ENCODE measurements at regions not wholly inside any gene's neighbourhood (a gene's known extent, or its start where the extent isn't known, plus 50 kb on each side); places are given as distances from the start of the nearest gene placed in this dataset.

GRCh38 chr5:12614608-12615007, 710.4 kb upstream of the CTNND2 start:
- TF ChIP-seq ESRRG (CRISPR knock-in tag; IDR thresholded peaks at IDR 0.05) (no peak), TCF4 (CRISPR knock-in tag; IDR thresholded peaks at IDR 0.05; ENCODE audit: borderline replicate concordance) (no peak), ZFP3 (CRISPR knock-in tag; IDR thresholded peaks at IDR 0.05) (no peak), OSR1 (CRISPR knock-in tag; IDR thresholded peaks at IDR 0.05) (no peak), CSRNP3 (CRISPR knock-in tag; IDR thresholded peaks at IDR 0.05) (no peak), PATZ1 (CRISPR knock-in tag; IDR thresholded peaks at IDR 0.05; ENCODE audit: borderline replicate concordance) (no peak), TOX (CRISPR knock-in tag; IDR thresholded peaks at IDR 0.05; ENCODE audit: borderline replicate concordance) (no peak), CREB5 (CRISPR knock-in tag; IDR thresholded peaks at IDR 0.05; ENCODE audit: low read depth) (no peak), PPARA (CRISPR knock-in tag; IDR thresholded peaks at IDR 0.05; ENCODE audit: borderline replicate concordance) (no peak)

Measured in SK-N-SH treated with all-trans-retinoic acid at 6 μM for 48 hours (cell line).